ENCODE measurements at regions not wholly inside any gene's neighbourhood (a gene's known extent, or its start where the extent isn't known, plus 50 kb on each side); places are given as distances from the start of the nearest gene placed in this dataset.

DNA sequence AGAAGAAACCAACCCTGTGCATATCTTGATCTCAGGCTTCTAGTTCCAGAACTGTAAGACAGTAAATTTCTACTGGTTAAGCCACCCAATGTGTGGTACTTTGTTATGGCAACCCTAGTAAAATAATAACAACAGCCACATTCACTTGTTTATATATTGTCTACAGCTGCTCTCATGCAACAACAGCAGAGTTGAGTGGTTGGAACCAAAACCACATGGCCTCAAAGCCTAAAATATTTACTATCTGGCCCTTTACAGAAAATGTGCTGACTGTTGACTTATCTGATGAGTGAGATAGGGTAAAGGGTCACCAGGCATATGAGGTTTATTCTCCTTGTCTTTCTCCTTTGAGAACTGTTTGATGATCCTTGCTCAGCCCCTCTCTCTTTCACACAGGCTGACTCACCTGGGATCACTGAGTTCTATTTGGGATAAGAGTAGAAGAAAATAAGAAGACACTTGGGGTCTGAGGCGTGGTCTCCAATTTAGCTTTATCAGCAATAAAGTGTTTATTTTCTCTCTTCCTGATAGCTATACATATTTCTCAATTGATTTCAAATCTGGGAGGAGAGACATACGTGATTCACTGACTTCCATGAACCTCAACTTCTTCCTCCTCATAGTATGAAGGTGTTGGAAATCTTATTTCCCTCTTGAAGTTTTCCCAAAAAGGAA, 227.5 kb upstream of the STARD13 start:
- Histone ChIP-seq H3K27ac (ENCODE audit: low read depth, low read length) (no peak overlapping the region), H2AFZ (ENCODE audit: low read length) (no peak overlapping the region), H3K79me2 (ENCODE audit: insufficient read depth, low read length) (no peaks in the 10 kb centered on the region), H3K27me3 (ENCODE audit: insufficient read depth, low read length) (no peaks in the 10 kb centered on the region), H3K4me3 (ENCODE audit: insufficient read depth, low read length) (no peak overlapping the region), H3K36me3 (ENCODE audit: insufficient read depth, low read length) (no peaks in the 10 kb centered on the region), H4K20me1 (ENCODE audit: insufficient read depth, low read length) (no peaks in the 10 kb centered on the region), H3K4me2 (ENCODE audit: insufficient read depth, low read length) (no peak overlapping the region), H3K4me1 (ENCODE audit: insufficient read depth, low read length) (peaks cover 16% of the 10 kb centered on the region), H3K9me3 (ENCODE audit: low read depth, low read length) (no peaks in the 10 kb centered on the region)
- no peak for DNase-seq (ENCODE audit: insufficient read length, low spot score, missing footprints)
- TF ChIP-seq, protein P1, sequence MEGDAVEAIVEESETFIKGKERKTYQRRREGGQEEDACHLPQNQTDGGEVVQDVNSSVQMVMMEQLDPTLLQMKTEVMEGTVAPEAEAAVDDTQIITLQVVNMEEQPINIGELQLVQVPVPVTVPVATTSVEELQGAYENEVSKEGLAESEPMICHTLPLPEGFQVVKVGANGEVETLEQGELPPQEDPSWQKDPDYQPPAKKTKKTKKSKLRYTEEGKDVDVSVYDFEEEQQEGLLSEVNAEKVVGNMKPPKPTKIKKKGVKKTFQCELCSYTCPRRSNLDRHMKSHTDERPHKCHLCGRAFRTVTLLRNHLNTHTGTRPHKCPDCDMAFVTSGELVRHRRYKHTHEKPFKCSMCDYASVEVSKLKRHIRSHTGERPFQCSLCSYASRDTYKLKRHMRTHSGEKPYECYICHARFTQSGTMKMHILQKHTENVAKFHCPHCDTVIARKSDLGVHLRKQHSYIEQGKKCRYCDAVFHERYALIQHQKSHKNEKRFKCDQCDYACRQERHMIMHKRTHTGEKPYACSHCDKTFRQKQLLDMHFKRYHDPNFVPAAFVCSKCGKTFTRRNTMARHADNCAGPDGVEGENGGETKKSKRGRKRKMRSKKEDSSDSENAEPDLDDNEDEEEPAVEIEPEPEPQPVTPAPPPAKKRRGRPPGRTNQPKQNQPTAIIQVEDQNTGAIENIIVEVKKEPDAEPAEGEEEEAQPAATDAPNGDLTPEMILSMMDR (IDR thresholded peaks at IDR 0.05; ENCODE audit: extremely low read depth, low read depth, low read length): no peak

DNA sequence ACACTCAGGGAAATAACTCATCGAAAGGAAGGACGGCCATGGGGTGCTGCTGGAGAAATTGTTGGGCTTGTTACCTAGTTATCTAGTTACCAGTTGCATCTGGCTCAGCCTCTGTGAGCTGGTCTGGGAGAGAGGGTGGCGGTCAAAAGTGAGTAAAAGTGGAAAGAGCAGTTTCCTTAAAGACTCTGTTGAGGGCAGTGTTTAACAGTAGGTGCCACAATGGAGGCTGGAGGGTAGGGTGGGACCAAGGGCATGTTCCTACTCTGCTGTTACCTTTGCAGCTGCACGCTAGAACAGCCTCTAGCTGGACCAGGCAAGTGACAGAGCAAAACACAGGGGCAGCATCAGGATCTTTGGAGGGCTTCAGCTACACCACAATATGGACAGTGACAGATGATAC, 228.8 kb upstream of the STARD13 start:
- DNase-seq (ENCODE audit: insufficient read length, low spot score, missing footprints): no peak
- Histone ChIP-seq H3K36me3 (ENCODE audit: insufficient read depth, low read length) (no peaks in the 10 kb centered on the region), H3K4me3 (ENCODE audit: insufficient read depth, low read length) (no peak overlapping the region), H3K27me3 (ENCODE audit: insufficient read depth, low read length) (no peaks in the 10 kb centered on the region), H3K27ac (ENCODE audit: low read depth, low read length) (no peak overlapping the region), H3K4me2 (ENCODE audit: insufficient read depth, low read length) (no peak overlapping the region), H3K4me1 (ENCODE audit: insufficient read depth, low read length) (peaks cover 18% of the 10 kb centered on the region), H2AFZ (ENCODE audit: low read length) (peak overlapping the region; percentile 26), H3K9me3 (ENCODE audit: low read depth, low read length) (no peaks in the 10 kb centered on the region), H3K79me2 (ENCODE audit: insufficient read depth, low read length) (no peaks in the 10 kb centered on the region), H4K20me1 (ENCODE audit: insufficient read depth, low read length) (no peaks in the 10 kb centered on the region)
- TF ChIP-seq, protein P1 (IDR thresholded peaks at IDR 0.05; ENCODE audit: extremely low read depth, low read depth, low read length): peak; percentile 20

DNA sequence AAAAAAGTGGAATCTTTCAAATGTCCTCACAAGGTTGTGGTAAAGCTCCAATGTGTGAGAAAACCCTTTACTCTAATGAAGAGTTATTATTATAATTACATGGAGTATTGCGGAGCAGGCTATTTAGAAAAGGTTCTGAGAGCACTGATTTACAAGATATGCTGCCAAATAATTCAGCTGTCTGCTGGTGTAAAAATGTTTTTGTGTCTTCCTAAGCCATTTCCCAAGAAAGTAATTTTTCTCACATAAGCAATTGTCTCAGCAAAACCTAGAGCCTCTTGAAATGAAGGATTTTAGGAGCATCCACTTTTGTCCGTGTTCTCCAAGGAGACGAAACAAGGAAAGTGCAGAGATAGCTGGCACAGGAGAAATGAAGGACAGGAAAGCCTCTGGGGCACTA, 229.6 kb upstream of the STARD13 start:
- Histone ChIP-seq H3K4me3 (ENCODE audit: insufficient read depth, low read length) (no peak overlapping the region), H3K27ac (ENCODE audit: low read depth, low read length) (no peak overlapping the region)

DNA sequence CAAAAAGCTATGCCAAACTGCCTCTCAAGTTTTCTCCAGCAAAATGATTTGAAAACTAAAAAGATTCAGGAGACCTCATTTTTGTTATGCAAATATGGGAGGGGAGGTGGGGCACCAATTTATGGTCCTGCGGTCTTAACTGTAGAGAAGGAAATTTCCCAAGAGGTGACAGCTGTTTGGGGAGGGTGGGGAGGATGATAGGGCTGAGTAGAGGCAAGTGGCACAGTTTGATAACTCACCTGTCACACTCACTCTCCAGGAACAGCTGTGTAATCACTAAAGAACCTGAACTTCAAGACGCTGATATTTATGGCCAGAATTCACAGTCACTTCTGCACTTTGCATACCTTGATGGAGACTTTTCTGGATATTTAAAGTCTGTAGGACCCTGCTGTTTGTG, 232.9 kb upstream of the STARD13 start:
- DNase-seq (ENCODE audit: insufficient read length, low spot score, missing footprints): no peak
- peaks cover 26% of the 10 kb centered on the region for H3K4me1 ChIP-seq (ENCODE audit: insufficient read depth, low read length)
- no peak overlapping the region for H2AFZ ChIP-seq (ENCODE audit: low read length)
- no peak overlapping the region for H3K27ac ChIP-seq (ENCODE audit: low read depth, low read length)
- TF ChIP-seq, protein P1 (IDR thresholded peaks at IDR 0.05; ENCODE audit: extremely low read depth, low read depth, low read length): no peak
- H3K27me3 ChIP-seq (ENCODE audit: insufficient read depth, low read length): no peaks in the 10 kb centered on the region
- H3K79me2 ChIP-seq (ENCODE audit: insufficient read depth, low read length): no peaks in the 10 kb centered on the region
- H3K4me2 ChIP-seq (ENCODE audit: insufficient read depth, low read length): no peak overlapping the region
- no peaks in the 10 kb centered on the region for H4K20me1 ChIP-seq (ENCODE audit: insufficient read depth, low read length)
- no peak overlapping the region for H3K4me3 ChIP-seq (ENCODE audit: insufficient read depth, low read length)
- no peaks in the 10 kb centered on the region for H3K36me3 ChIP-seq (ENCODE audit: insufficient read depth, low read length)
- no peaks in the 10 kb centered on the region for H3K9me3 ChIP-seq (ENCODE audit: low read depth, low read length)

More for the DNA sequence above, 229.6 kb upstream of the STARD13 start:
- H3K4me2 ChIP-seq (ENCODE audit: insufficient read depth, low read length): no peak overlapping the region
- H3K79me2 ChIP-seq (ENCODE audit: insufficient read depth, low read length): no peaks in the 10 kb centered on the region
- TF ChIP-seq, protein P1 (IDR thresholded peaks at IDR 0.05; ENCODE audit: extremely low read depth, low read depth, low read length): no peak
- DNase-seq (ENCODE audit: insufficient read length, low spot score, missing footprints): no peak
- H3K4me1 ChIP-seq (ENCODE audit: insufficient read depth, low read length): peaks cover 17% of the 10 kb centered on the region
- no peaks in the 10 kb centered on the region for H3K36me3 ChIP-seq (ENCODE audit: insufficient read depth, low read length)
- H4K20me1 ChIP-seq (ENCODE audit: insufficient read depth, low read length): no peaks in the 10 kb centered on the region
- H2AFZ ChIP-seq (ENCODE audit: low read length): peak overlapping the region; percentile 26
- H3K9me3 ChIP-seq (ENCODE audit: low read depth, low read length): no peaks in the 10 kb centered on the region
- H3K27me3 ChIP-seq (ENCODE audit: insufficient read depth, low read length): no peaks in the 10 kb centered on the region

Measured in osteoblast (primary cell).